SKM-1 (cell line): ENCODE measurements at regions not wholly inside any gene's neighbourhood (a gene's known extent, or its start where the extent isn't known, plus 50 kb on each side); places are given as distances from the start of the nearest gene placed in this dataset.
A peak's percentile ranks its signal among the peaks of the same experiment; 100 is the strongest.
"Not testable (repeated sequence)": the region's sequence is repeated elsewhere in the genome, so short reads cannot be mapped to it uniquely, and the experiment has no call there.

Experiments
- DNase-seq: peaks from one replicate; lab custom pipeline; 2025; ENCODE audit not compliant: unreplicated experiment; lab: John Stamatoyannopoulos, UW

- no peak for DNase-seq
Observed at GRCh38 chr7:127530148-127530547, 55.2 kb downstream of the GCC1 start.

GRCh38 chr7:127527561-127527960 lies 57.8 kb downstream of the GCC1 start:
- DNase-seq, result no peak

- no peak for DNase-seq
Observed at GRCh38 chr7:127525866-127526480, 59.4 kb downstream of the GCC1 start.

- no peak for DNase-seq
Observed at GRCh38 chr7:127516320-127516719, 69.1 kb downstream of the GCC1 start.

DNA sequence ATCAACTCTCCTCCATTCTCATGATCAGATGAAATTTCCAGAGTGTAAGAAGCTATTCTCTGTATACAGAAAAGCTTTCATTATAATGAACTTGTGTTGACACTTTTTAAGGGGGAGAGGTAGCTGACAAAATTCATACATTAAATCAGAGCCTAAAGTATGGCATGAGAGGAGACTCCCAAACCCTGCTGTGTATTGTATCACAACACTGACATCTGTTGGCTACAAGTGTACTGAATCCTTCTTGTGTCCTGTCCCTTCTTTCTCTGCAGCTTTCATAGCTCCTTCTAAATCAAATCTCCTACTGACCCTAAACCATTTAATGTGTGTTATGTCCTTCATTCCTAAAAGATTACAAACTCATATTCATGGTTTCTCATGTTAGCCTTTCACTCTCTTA lies 70.9 kb downstream of the GCC1 start:
- DNase-seq, result no peak

DNA sequence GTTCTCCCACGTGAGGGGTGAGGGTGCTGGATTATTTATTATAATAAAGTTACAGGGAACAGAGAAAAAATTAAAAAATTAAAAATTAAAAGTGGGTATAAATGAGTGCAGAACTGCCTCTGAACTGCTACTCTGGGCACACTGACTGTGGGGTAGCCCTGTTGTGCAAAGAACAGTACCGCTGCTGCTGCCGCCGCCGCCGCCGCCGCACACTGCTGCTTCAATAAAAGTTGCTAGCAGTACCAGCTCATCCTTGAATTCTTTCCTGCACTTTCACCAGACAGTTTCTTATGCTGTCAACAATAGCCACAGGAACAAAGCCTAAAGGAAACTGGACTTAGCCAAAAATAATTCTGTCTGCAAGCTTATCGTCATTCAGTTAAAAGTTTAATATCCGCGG lies 72.1 kb downstream of the GCC1 start:
- DNase-seq, result no peak

DNA sequence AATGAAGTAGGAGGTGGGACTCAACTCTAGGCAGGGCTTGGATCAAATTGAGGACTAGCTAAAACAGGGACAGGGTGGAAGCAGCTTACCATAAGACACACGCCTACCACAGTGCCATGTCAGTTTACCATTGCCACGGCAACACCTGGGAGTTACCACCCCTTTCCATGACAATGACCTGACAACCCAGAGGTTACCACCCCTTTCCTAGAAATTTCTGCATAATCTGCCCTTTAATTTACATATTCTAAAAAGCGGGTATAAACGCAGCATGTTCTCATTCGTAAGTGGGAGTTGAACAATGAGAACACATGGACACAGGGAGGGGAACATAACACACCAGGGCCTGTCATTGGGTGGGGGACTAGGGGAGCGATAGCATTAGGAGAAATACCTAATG lies 72.7 kb downstream of the GCC1 start:
- no peak for DNase-seq

GRCh38 chr7:127504715-127505114 lies 80.7 kb downstream of the GCC1 start:
- no peak for DNase-seq

DNA sequence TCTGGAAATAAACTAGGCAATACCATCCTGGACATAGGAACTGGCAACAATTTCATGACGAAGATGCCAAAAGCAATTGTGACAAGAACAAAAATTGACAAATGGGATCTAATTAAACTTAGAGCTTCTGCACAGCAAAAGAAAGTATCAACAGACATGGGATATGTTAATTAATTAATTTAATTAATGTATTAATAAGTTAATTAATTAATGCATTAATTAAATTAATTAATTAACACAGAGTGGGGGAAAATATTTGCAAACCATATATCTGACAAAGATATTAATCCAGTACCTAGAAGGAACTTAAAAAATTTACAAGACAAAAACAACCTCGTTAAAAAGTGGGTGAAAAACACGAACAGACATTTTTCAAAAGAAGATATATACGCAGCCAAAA lies 83.6 kb downstream of the GCC1 start:
- no peak for DNase-seq

GRCh38 chr7:127487381-127487780 lies 94.9 kb upstream of the ZNF800 start:
- no peak for DNase-seq

GRCh38 chr7:127486654-127487053 lies 94.1 kb upstream of the ZNF800 start:
- DNase-seq, result no peak

- no peak for DNase-seq
Observed at GRCh38 chr7:127485482-127485881, 93.0 kb upstream of the ZNF800 start.

DNA sequence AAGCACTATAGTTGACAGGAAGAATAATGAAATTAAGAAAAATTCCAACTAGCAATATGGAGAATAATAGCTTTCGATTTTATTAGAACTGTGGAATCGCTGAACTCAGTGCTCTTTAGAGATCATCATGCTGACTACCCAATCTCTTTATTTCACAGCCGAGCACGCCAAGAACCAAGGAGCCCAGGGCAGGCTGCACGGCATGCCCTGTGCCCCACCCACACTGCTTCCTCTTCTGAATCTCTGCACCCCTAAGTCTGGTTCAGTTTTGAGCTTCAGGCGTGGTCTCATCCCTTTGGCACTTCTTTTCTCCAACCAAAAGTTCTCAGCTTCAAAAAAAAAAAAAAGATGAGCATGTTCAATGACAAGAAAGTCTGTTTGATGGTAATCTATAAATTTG lies 92.4 kb upstream of the ZNF800 start:
- no peak for DNase-seq

DNA sequence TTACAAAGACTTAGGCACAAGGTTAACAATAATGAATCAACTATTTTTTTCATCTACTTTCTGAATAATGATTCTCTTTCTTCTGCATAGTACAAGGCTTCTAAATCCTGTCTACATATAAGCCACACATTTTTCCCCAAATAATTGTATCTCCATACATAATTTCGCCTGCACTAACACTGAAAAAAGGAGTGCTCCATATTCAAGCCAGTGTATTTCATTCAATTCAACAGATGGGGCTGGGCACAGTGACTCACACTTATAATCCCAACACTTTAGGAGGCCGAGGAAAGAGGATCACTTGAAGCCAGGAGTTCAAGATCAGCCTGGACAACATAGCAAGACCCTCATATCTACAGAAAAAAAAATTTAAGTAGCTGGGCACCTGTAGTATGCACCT lies 86.0 kb upstream of the ZNF800 start:
- DNase-seq, result no peak

- DNase-seq, result no peak
Observed at GRCh38 chr7:127478024-127478355, 85.5 kb upstream of the ZNF800 start.

- DNase-seq, result no peak
Observed at GRCh38 chr7:127477295-127478023, 85.0 kb upstream of the ZNF800 start.

DNA sequence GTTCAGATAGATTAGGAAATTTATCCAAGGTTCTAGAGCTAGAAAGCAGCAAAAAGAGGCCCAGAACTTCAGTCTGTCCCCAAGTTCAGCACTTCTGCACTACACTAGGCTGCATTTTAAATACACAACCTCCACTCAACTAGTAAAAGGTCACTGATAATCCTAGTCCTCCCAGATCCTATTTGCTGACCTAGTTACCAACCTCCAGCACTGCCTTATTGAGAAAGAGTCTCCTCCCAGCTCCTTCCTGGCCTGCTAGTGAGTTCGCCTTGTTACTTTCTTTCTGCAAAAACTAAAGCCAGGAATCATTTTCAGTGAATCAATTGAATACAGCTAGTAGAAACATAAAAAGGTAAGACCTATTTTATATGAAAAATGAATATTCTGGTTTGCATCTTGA lies 84.1 kb upstream of the ZNF800 start:
- DNase-seq, result no peak

- DNase-seq, result no peak
Observed at GRCh38 chr7:127474457-127474856, 81.9 kb upstream of the ZNF800 start.

GRCh38 chr7:127473409-127473808 lies 80.9 kb upstream of the ZNF800 start:
- DNase-seq, result no peak

DNA sequence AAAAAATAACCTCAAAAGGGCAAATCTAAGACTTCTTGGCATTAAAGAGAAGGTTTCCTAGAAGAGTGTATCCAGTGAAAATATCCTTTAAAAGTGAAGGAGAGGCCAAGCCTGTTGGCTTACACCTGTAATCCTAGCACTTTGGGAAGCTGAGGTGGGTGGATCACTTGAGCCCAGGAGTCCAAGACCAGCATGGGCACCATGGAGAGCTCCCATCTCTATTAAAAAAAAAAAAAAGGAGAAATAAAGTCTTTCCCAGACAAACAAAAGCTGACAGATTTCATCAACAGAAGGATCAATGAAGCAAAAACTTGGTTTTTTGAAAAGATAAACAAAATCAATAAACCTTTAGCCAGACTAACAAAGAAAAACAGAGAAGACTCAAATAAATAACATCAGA lies 67.6 kb upstream of the ZNF800 start:
- DNase-seq, result no peak

DNA sequence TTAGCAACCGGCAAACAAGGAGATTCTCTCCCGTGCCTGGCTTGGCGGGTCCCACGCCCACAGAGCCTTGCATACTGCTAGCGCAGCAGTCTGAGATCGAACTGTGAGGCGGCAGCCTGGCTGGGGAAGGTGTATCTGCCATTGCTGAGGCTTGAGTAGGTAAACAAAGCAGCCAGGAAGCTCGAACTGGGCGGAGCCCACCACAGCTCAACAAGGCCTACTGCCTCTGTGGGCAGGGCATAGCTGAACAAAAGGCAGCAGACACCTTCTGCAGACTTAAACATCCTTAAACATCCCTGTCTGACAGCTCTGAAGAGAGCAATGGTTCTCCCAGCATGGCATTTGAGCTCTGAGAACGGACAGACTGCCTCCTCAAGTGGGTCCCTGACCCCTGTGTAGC lies 58.8 kb upstream of the ZNF800 start:
- DNase-seq, result not testable (repeated sequence)

- DNase-seq, result no peak
Observed at GRCh38 chr7:127448566-127448965, 56.1 kb upstream of the ZNF800 start.

DNA sequence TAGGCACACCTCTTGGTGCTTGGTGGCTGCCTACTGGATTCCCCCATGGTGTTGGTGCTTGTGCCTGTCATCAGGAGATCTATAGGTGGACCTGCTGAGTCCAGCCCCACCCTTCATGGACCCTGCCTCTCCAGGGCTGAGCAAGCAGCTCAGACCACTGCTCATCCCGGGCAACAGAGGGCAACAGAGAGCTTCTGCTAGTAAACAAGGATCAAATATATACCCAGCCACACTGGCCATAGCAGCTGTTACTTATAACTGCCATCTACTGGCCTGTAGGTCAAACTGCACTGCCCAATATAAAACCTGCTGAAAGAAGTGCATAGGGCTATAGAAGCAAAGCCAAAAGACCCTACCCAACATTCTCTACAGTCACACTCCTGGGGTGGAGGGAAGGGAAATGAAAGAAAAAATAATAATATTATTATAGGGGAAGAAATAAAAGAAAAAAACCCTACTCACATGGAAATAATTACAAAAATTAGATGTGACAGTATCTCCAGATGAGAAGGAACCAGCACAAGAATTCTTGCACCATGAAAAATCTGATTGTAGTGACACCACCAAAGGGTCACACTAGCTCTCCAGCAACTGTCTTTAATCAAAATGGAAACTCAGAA lies 54.9 kb upstream of the ZNF800 start:
- DNase-seq, result peak; percentile 67
